ENCODE measurements at regions not wholly inside any gene's neighbourhood (a gene's known extent, or its start where the extent isn't known, plus 50 kb on each side); places are given as distances from the start of the nearest gene placed in this dataset.

GRCh38 chr21:22955559-22955958, 1957.3 kb downstream of the NCAM2 start:
- no peak overlapping the region for H3K4me2 ChIP-seq (ENCODE audit: low read depth, low read length, poor library complexity, severe bottlenecking)
- no peaks in the 10 kb centered on the region for H3K79me2 ChIP-seq (ENCODE audit: insufficient read depth, low read length)

GRCh38 chr21:22961258-22961657, 1963.0 kb downstream of the NCAM2 start:
- H3K27me3 ChIP-seq (ENCODE audit: low read length): no peaks in the 10 kb centered on the region
- no peaks in the 10 kb centered on the region for H4K20me1 ChIP-seq (ENCODE audit: low read depth, low read length)
- H3K4me3 ChIP-seq (ENCODE audit: insufficient read depth, low read length, poor library complexity, severe bottlenecking): peak overlapping the region; percentile 1
- H3K9ac ChIP-seq (ENCODE audit: low read length): no peak overlapping the region
- H3K4me2 ChIP-seq (ENCODE audit: low read depth, low read length, poor library complexity, severe bottlenecking): peak overlapping the region; percentile 11
- H3F3A ChIP-seq (ENCODE audit: insufficient read depth): no peaks in the 10 kb centered on the region
- H3K79me2 ChIP-seq (ENCODE audit: insufficient read depth, low read length): no peaks in the 10 kb centered on the region
- H2AFZ ChIP-seq (ENCODE audit: low read depth, low read length, severe bottlenecking): peak overlapping the region; percentile 79
- H3K27ac ChIP-seq (ENCODE audit: low read depth, low read length): peak overlapping the region; percentile 68
- H3K9me2 ChIP-seq (replicated peaks; ENCODE audit: insufficient read depth, low read length): no peaks in the 10 kb centered on the region
- H3K9me3 ChIP-seq (ENCODE audit: insufficient read depth, low read length): no peaks in the 10 kb centered on the region
- no peaks in the 10 kb centered on the region for H3K36me3 ChIP-seq (ENCODE audit: low read length)
- TF ChIP-seq EZH2phosphoT487 (conservative IDR thresholded peaks at IDR 0.05; ENCODE audit: low read length): no peak
- no peak for TF ChIP-seq CTCF (IDR thresholded peaks at IDR 0.05; ENCODE audit: insufficient read depth, low read length, poor library complexity, severe bottlenecking)

More at GRCh38 chr21:22955559-22955958, 1957.3 kb downstream of the NCAM2 start:
- Histone ChIP-seq H4K20me1 (ENCODE audit: low read depth, low read length) (no peaks in the 10 kb centered on the region), H3K9me3 (ENCODE audit: insufficient read depth, low read length) (no peaks in the 10 kb centered on the region), H2AFZ (ENCODE audit: low read depth, low read length, severe bottlenecking) (no peak overlapping the region), H3K27ac (ENCODE audit: low read depth, low read length) (no peak overlapping the region), H3K9me2 (replicated peaks; ENCODE audit: insufficient read depth, low read length) (no peaks in the 10 kb centered on the region), H3K9ac (ENCODE audit: low read length) (no peak overlapping the region), H3K36me3 (ENCODE audit: low read length) (no peaks in the 10 kb centered on the region), H3F3A (ENCODE audit: insufficient read depth) (no peaks in the 10 kb centered on the region), H3K27me3 (ENCODE audit: low read length) (no peaks in the 10 kb centered on the region), H3K4me3 (ENCODE audit: insufficient read depth, low read length, poor library complexity, severe bottlenecking) (no peak overlapping the region)
- TF ChIP-seq EZH2phosphoT487 (conservative IDR thresholded peaks at IDR 0.05; ENCODE audit: low read length): no peak
- TF ChIP-seq CTCF (IDR thresholded peaks at IDR 0.05; ENCODE audit: insufficient read depth, low read length, poor library complexity, severe bottlenecking): no peak

GRCh38 chr21:22965455-22966135, 1967.4 kb downstream of the NCAM2 start:
- Histone ChIP-seq H3K27me3 (ENCODE audit: low read length) (no peaks in the 10 kb centered on the region), H3K4me3 (ENCODE audit: insufficient read depth, low read length, poor library complexity, severe bottlenecking) (no peak overlapping the region), H3K4me2 (ENCODE audit: low read depth, low read length, poor library complexity, severe bottlenecking) (no peak overlapping the region), H3K79me2 (ENCODE audit: insufficient read depth, low read length) (no peaks in the 10 kb centered on the region), H3K27ac (ENCODE audit: low read depth, low read length) (no peak overlapping the region), H3K9ac (ENCODE audit: low read length) (no peak overlapping the region), H2AFZ (ENCODE audit: low read depth, low read length, severe bottlenecking) (peak overlapping the region; percentile 71), H4K20me1 (ENCODE audit: low read depth, low read length) (no peaks in the 10 kb centered on the region), H3K9me3 (ENCODE audit: insufficient read depth, low read length) (no peaks in the 10 kb centered on the region), H3K9me2 (replicated peaks; ENCODE audit: insufficient read depth, low read length) (no peaks in the 10 kb centered on the region), H3K36me3 (ENCODE audit: low read length) (no peaks in the 10 kb centered on the region), H3F3A (ENCODE audit: insufficient read depth) (no peaks in the 10 kb centered on the region)
- no peak for TF ChIP-seq EZH2phosphoT487 (conservative IDR thresholded peaks at IDR 0.05; ENCODE audit: low read length)
- TF ChIP-seq CTCF (IDR thresholded peaks at IDR 0.05; ENCODE audit: insufficient read depth, low read length, poor library complexity, severe bottlenecking): no peak
